T47D (cell line): ENCODE measurements at regions not wholly inside any gene's neighbourhood (a gene's known extent, or its start where the extent isn't known, plus 50 kb on each side); places are given as distances from the start of the nearest gene placed in this dataset.
A peak's percentile ranks its signal among the peaks of the same experiment; 100 is the strongest.
"Not testable (repeated sequence)": the region's sequence is repeated elsewhere in the genome, so short reads cannot be mapped to it uniquely, and the experiment has no call there.

ENCODE experiments used
- DNase-seq, 2 experiments: peaks; one replicate each; pipeline versions ENCODE4 v3.0.0 to v3.0.0-alpha.2; 2011 to 2012; ENCODE audit warnings: low read depth in 1 of 2, low spot score in 1 of 2
- JUND ChIP-seq: IDR thresholded peaks from 2 replicates; pipeline ENCODE4 v1.6.1; 2012; ENCODE audit warnings: low read depth
- in situ Hi-C: cut with HindIII; loops from 2 replicates; pipeline ENCODE4 v1.10.0; 2016; ENCODE audit warnings: low sequenced_read_pairs, low pct_unique_long_range_greater_than_20kb

- no peak for DNase-seq
- in situ Hi-C loops, result no loop called here
- TF ChIP-seq JUND, result no peak
Observed at GRCh38 chr7:35891004-35891830, 90.4 kb downstream of the SEPTIN7 start.

GRCh38 chr7:35893649-35894048, 92.8 kb downstream of the SEPTIN7 start:
- in situ Hi-C loops, result no loop called here
- DNase-seq, result no peak
- no peak for TF ChIP-seq JUND

DNA sequence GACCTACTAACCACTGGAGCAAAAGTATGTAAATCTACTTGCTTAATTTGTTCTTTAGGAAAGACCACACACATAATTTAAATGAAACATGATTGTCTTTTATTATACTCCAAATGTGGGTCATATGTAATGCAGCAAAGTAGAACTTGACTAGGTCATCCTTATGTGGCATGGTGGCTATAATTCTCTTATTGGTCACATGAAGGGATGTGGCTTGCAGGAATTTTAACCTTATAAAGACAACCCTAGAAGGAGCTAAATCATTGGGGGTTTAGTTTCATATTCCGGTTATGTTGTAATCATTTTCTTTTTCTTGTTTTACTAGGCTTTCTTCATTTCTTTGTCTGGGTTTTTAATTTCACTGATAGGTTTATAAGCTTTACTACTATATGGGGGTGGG, 93.9 kb downstream of the SEPTIN7 start:
- in situ Hi-C loops, result no loop called here
- TF ChIP-seq JUND, result no peak
- DNase-seq, result no peak

DNA sequence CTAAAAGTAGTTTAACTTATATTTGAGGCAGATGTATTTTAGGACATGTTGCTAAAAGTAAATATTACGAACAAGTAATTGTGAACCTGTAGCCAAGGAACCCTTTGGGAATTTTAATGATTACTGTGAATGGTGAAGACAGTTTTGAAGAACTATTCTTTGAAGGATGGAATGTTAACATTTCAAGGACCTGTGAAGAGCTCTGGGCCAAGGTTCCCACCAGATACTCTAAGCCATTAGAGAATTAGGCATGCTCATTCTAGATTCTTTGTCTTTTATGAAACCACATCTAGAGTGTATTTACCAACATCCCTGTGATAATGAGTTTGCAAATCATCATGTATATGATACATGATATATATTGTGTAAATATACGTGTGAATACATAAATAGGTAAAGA, 99.8 kb downstream of the SEPTIN7 start:
- no peak for TF ChIP-seq JUND
- in situ Hi-C loops, result no loop called here
- no peak for DNase-seq

GRCh38 chr7:35905555-35905954, 104.7 kb downstream of the SEPTIN7 start:
- in situ Hi-C loops, result no loop called here
- TF ChIP-seq JUND, result no peak
- DNase-seq, result no peak

GRCh38 chr7:35906191-35906908, 105.5 kb downstream of the SEPTIN7 start:
- peak; percentile 38 to 83 for DNase-seq
- no peak for TF ChIP-seq JUND
- in situ Hi-C loops, result no loop called here

- in situ Hi-C loops, result no loop called here
- DNase-seq, result no peak
- TF ChIP-seq JUND, result no peak
Observed at GRCh38 chr7:35908331-35909216, 107.7 kb downstream of the SEPTIN7 start.

- in situ Hi-C loops, result no loop called here
- DNase-seq, result no peak
- no peak for TF ChIP-seq JUND
Observed at GRCh38 chr7:35909870-35910357, 109.1 kb downstream of the SEPTIN7 start.

- DNase-seq, in situ Hi-C loops: not testable (repeated sequence)
Observed at GRCh38 chr7:35910621-35911020, 109.8 kb downstream of the SEPTIN7 start.

- DNase-seq, in situ Hi-C loops: not testable (repeated sequence)
Observed at GRCh38 chr7:35913350-35913749, 112.5 kb downstream of the SEPTIN7 start.

DNA sequence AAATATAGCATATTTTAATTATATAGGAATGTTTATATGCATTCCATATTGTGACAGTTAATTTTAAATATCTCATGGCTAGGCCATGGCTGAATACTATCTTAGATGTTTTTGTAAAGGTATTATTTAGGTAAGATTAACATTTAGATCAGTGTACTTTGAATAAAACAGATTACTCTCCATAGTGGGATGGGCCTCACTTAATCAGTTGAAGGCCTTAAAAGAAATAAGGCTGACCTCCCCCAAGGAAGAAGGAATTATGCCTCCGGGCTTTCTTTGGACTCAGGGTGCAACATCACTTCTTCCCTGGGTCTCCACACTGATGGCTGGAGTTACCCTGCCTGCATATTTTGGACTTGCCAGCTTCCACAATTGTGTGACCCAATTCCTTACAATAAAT, 113.4 kb downstream of the SEPTIN7 start:
- DNase-seq, in situ Hi-C loops: not testable (repeated sequence)

- in situ Hi-C loops, DNase-seq: not testable (repeated sequence)
Observed at GRCh38 chr7:35915247-35915955, 114.5 kb downstream of the SEPTIN7 start.

- DNase-seq, in situ Hi-C loops: not testable (repeated sequence)
Observed at GRCh38 chr7:35918217-35918616, 117.4 kb downstream of the SEPTIN7 start.

DNA sequence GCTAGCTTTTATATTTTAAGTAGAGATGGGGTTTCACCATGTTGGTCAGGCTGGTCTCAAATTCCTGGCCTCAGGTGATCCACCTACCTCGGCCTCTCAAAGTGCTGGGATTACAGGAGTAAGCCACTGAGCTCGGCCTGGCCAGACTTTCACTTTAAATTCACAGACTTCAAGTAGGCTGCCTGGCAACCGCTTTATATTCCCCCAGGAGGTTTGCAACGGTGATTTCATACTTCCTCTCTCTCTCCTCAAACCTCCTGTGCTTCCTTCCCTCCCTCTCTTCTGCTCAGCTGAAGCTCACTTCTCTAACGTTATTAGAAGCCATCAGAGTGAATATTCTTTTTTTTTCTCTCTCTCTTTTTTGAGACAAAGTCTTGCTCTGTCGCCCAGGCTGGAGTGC, 118.8 kb downstream of the SEPTIN7 start:
- in situ Hi-C loops, result not testable (repeated sequence)
- peak in 1 of 2 experiments; percentile 28 for DNase-seq

DNA sequence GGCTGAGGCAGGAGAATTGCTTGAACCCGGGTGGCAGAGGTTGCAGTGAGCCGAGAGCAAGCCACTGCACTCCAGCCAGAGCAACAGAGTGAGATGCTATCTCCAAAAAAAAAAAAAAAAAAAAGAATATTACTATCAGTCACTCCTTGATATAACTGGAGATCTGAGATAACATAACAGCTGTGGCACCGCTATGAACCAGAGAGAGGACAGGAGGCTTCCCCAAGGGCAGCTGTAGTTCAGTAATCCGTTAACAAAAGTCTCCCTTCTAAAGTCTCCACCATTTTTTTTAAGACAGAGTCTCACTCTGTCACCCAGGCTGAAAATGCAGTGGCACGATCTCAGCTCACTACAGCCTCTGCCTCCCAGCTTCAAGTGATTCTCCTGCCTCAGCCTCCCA, 120.5 kb downstream of the SEPTIN7 start:
- in situ Hi-C loops, DNase-seq: not testable (repeated sequence)

DNA sequence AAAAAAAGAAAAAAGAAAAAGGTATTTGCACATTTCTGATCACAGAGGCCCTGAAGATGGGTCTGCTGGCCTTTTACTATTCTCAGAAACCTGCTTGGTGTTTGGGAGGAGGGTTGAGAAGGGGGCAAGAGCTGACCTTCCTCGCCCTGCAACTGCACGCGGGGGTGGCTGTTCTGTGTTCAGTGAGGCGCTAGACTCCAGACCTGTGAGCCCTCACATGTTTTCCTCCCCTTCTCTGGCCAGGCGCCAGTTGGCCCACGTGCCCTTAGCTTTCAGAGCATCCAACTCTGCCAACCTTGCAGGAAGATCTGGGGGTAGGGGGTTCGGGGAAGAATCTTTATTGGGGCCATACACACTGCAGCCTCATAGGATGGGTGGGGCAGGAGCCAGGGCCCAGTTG, 123.8 kb downstream of the SEPTIN7 start:
- DNase-seq, in situ Hi-C loops: not testable (repeated sequence)

DNA sequence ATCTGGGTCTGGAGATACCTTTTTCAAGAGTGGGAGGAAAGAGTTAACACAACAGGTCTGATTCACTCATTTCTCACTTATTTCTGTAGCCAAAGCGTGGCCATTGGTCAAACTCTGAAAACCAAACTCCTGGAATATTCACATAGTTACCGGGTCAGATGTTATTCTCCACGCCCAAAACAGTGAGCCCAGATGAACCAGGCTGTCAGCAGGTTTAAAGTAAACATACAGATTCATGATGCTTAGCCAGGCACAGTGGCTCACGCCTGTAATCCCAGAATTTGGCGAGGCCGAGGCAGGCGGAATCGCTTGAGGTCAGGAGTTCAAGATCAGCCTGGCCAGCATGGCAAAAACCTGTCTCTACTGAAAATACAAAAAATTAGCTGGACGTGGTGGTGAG, 126.1 kb downstream of the SEPTIN7 start:
- in situ Hi-C loops, result not testable (repeated sequence)

More for the DNA sequence above, 126.1 kb downstream of the SEPTIN7 start:
- not testable (repeated sequence) for DNase-seq
